GM10266 (cell line): ENCODE measurements at regions not wholly inside any gene's neighbourhood (a gene's known extent, or its start where the extent isn't known, plus 50 kb on each side); places are given as distances from the start of the nearest gene placed in this dataset.

ENCODE experiments used
- DNase-seq: peaks from one replicate; pipeline ENCODE4 v3.0.0; 2012; ENCODE audit errors: extremely low spot score
- TF ChIP-seq, protein P1 (sequence below): IDR thresholded peaks from 2 replicates; pipeline ENCODE4 v1.5.1; 2012; ENCODE audit warnings: mild to moderate bottlenecking, low read depth; ENCODE audit not compliant: control insufficient read depth, insufficient read depth; ENCODE audit errors: missing control alignments

DNA sequence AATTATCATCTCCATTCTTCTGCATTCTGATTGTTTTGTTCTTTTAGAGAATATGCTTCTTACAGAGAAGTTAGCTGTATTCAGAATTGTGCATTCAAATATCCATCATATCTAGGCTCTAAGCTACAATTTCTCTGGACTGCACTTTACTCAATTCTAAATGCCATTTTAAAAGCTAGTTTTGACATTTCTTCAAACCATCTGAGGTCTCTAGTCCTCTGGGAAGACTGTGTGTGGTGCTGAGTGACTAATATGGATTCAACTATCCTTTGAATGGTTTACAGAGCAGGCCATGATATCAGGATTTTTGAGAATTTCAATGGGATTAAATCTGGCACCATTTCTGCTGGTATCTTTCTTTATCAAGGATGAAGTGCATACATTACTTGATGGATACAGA, 285.7 kb downstream of the BTBD3 start:
- TF ChIP-seq, protein P1, sequence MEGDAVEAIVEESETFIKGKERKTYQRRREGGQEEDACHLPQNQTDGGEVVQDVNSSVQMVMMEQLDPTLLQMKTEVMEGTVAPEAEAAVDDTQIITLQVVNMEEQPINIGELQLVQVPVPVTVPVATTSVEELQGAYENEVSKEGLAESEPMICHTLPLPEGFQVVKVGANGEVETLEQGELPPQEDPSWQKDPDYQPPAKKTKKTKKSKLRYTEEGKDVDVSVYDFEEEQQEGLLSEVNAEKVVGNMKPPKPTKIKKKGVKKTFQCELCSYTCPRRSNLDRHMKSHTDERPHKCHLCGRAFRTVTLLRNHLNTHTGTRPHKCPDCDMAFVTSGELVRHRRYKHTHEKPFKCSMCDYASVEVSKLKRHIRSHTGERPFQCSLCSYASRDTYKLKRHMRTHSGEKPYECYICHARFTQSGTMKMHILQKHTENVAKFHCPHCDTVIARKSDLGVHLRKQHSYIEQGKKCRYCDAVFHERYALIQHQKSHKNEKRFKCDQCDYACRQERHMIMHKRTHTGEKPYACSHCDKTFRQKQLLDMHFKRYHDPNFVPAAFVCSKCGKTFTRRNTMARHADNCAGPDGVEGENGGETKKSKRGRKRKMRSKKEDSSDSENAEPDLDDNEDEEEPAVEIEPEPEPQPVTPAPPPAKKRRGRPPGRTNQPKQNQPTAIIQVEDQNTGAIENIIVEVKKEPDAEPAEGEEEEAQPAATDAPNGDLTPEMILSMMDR = no peak
- no peak for DNase-seq

DNA sequence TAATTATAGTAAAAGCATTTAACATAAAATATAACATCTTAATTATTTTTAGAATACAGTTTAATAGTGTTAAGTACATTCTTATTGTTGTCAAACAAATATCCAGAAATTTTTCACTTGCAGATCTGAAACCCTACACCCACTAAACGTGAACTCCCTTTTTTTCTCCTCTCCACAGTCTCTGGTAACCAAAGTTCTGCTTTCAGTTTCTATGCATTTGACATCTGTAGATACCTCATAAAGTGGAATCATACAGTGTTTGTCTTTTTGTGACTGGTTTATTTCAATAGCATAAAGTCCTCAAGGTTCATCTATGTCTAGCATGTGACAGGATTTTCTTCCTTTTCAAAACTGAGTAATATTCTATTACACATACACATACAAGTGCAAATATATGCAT, 286.3 kb downstream of the BTBD3 start:
- TF ChIP-seq, protein P1 = no peak
- no peak for DNase-seq

DNA sequence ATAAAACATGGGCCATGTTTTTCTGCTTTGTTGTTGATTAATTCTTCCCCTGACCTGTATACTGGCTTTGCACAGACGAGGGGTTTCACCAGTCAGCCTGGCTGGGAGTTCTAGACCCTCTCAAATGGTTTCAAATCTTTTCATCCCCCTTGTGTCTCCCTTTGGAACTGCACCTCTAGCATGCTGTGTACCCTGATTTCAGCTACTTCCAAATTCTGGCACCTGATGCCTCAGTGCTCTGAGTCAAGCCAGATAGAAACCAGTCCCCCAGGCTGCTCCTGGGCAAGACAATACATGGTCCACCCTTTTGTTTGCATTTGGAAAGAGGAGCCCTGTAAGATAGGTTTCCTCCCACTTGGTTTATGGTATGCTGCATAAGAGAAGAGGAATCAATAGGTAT, 290.2 kb downstream of the BTBD3 start:
- TF ChIP-seq, protein P1 = peak; percentile 36
- DNase-seq = no peak

DNA sequence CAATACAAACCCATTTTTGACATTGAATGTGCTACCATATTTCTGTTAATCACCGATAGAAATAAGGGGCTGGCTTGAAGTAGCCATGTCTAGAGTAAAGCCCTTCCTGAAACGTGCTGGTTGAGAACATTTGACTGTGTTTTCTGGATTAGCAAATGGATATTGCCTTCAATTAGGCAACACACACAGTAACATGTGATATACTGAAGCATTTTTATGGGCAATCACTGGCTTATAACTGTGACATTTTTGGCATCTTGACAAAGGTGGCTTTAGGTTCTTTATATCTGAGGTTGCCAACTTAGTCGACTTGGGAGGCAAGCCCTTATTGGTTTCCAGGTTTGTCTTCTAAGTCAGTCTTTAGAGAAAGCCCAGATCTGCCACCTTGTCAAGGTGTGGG, 292.9 kb downstream of the BTBD3 start:
- no peak for DNase-seq

DNA sequence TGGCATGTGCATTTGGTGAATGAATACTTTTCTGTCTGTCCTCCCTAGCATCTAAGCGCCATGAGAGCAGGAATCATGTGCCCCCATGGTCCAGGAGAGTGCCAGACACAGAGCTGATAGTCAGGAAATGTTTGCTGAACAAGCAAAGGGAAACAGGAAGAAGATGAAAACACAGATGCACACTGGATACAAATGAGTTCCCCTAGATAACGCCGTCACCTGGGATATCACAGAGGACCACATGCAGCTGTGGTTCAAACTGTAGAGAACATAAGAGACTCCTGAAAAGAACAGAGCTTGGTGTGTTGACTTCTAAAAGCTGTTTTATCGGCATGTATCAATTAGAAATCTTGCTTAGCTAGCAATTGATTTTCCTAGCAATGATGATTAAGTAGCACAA, 293.7 kb downstream of the BTBD3 start:
- DNase-seq = no peak
- TF ChIP-seq, protein P1 = no peak

More for the DNA sequence above, 292.9 kb downstream of the BTBD3 start:
- TF ChIP-seq, protein P1 = no peak

DNA sequence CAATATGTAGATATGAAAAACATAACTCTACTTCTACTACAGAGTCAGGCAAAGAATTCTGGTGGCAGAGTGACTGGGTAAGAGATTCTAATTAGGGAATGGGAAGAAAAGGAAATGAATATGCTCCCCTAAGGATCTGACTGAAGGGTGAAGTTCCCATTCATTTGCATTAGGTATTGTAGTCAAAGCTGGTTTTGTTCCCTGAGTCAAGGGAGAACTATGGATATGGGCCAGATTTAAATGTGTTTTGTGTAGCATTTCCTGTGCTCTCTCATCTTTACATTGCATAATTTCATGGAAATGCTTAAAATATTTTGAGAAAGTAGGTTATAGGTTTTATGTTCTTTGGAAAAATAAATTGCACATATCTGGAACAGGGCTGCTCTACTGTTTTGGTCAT, 299.7 kb downstream of the BTBD3 start:
- TF ChIP-seq, protein P1 = no peak
- DNase-seq = no peak

DNA sequence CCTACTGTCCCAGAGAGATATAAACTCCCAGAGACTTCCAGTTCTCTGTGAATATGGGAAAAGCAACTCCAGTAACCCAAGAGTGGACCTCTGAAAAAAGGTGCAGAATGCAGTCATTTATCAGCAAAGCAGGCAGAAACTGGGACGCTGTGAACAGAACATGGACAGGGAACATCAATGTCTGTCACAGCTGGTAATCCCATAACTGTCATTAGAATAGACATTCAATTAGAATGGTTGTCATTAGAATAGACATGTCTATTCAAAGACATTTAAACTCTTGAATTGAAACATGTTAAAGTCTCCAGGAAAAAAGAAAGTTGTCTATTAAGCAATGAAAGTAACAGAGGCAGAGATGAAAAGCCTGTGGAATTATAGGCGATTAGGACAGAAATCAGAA, 302.1 kb downstream of the BTBD3 start:
- TF ChIP-seq, protein P1 = no peak
- DNase-seq = no peak
